ENCODE measurements at regions not wholly inside any gene's neighbourhood (a gene's known extent, or its start where the extent isn't known, plus 50 kb on each side); places are given as distances from the start of the nearest gene placed in this dataset.

DNA sequence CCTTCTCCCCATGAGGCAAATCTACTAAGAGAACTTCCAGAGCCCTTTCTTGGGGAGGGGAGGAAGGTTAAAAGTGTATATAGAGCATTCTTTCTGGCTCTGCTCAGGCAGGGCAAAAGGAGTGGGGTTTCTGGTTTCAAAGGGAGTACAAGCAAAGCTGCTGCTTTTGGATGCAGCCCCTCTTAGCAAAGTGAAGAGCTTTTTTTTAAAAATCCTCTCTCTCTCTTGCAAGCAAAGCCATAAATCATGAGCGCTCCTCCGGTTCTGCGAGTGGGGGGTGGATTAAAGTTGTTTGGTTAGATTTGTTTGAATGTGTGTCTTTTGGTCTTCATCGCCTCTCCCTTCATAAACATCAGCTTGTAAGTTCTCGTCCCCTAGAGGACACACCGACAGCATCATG, 546.6 kb upstream of the TBX3 start:
- TF ChIP-seq POLR2A (IDR thresholded peaks at IDR 0.05) (no peak), CTCF (IDR thresholded peaks at IDR 0.05) (no peak)
